Left cardiac atrium (tissue), 4 donors: ENCODE measurements at regions not wholly inside any gene's neighbourhood (a gene's known extent, or its start where the extent isn't known, plus 50 kb on each side); places are given as distances from the start of the nearest gene placed in this dataset.
"Not testable (repeated sequence)": the region's sequence is repeated elsewhere in the genome, so short reads cannot be mapped to it uniquely, and the experiment has no call there.

Experiments used
- ATAC-seq, 2 donors: fragments of 200-7000 bp; cut with Tn5 transposase; one replicate each; pipeline ENCODE4 v1.9.1; 2020; ENCODE audit warnings: mild to moderate bottlenecking in 2 of 2, moderate library complexity in 2 of 2
- DNase-seq: peaks from one replicate; pipeline ENCODE4 v3.0.0-alpha.2; 2020
- intact Hi-C, 2 donors: fragments of 100-400 bp; cut with DNase I; formaldehyde crosslinking; loops; one replicate each; pipeline versions ENCODE4 v1.14.1 to v1.15.1; 2022 to 2023
- donor health status: DM: no; HTN: yes; CAD: no.
- donor health status: DM: no; HTN: yes; CAD: no; lungs with severe emphysema.
- donor health status: DM: yes; HTN: yes; CAD: no.
- donor health status: Dilated cardiomyopathy.

GRCh38 chr1:169025412-169025811 is 81.1 kb upstream of the ATP1B1 start:
- ATAC-seq (no peak), DNase-seq (no peak)
- intact Hi-C loops: no loop called here

GRCh38 chr1:169027607-169028320 is 78.7 kb upstream of the ATP1B1 start:
- no peak for DNase-seq
- intact Hi-C loops: no loop called here
- no peak for ATAC-seq

GRCh38 chr1:169031566-169032224 is 74.8 kb upstream of the ATP1B1 start:
- DNase-seq (no peak), ATAC-seq (no peak)
- intact Hi-C loops: no loop called here

- ATAC-seq: no peak
- intact Hi-C loops: no loop called here
- no peak for DNase-seq
Measured at GRCh38 chr1:169041366-169041765, 65.1 kb upstream of the ATP1B1 start.

GRCh38 chr1:169042377-169042776 is 64.1 kb upstream of the ATP1B1 start:
- ATAC-seq: peak in 1 of 2 donors; percentile 69
- intact Hi-C loops: no loop called here

GRCh38 chr1:169043823-169044222 is 62.7 kb upstream of the ATP1B1 start:
- ATAC-seq (no peak), DNase-seq (no peak)
- intact Hi-C loops: no loop called here

More at GRCh38 chr1:169042377-169042776, 64.1 kb upstream of the ATP1B1 start:
- no peak for DNase-seq

- intact Hi-C loops: no loop called here
- DNase-seq (no peak), ATAC-seq (peak; percentile 67 to 83)
Measured at GRCh38 chr1:169044296-169044695, 62.2 kb upstream of the ATP1B1 start.

- intact Hi-C loops: no loop called here
- DNase-seq: no peak
- peak in 1 of 2 donors; percentile 14 for ATAC-seq
Measured at GRCh38 chr1:169044971-169045370, 61.5 kb upstream of the ATP1B1 start.

GRCh38 chr1:169046671-169047070 is 59.8 kb upstream of the ATP1B1 start:
- intact Hi-C loops: no loop called here
- ATAC-seq (no peak), DNase-seq (no peak)

- DNase-seq (no peak), ATAC-seq (no peak)
- intact Hi-C loops: no loop called here
Measured at GRCh38 chr1:169047074-169047473, 59.4 kb upstream of the ATP1B1 start.

GRCh38 chr1:169048043-169048442 is 58.4 kb upstream of the ATP1B1 start:
- ATAC-seq (no peak), DNase-seq (no peak)
- intact Hi-C loops: no loop called here

GRCh38 chr1:169049258-169049938 is 57.1 kb upstream of the ATP1B1 start:
- intact Hi-C loops: no loop called here

GRCh38 chr1:169051171-169051570 is 55.3 kb upstream of the ATP1B1 start:
- ATAC-seq: no peak
- intact Hi-C loops: no loop called here

More at GRCh38 chr1:169049258-169049938, 57.1 kb upstream of the ATP1B1 start:
- ATAC-seq (no peak), DNase-seq (no peak)

GRCh38 chr1:169052171-169052570 is 54.3 kb upstream of the ATP1B1 start:
- DNase-seq, intact Hi-C loops, ATAC-seq: not testable (repeated sequence)

More at GRCh38 chr1:169051171-169051570, 55.3 kb upstream of the ATP1B1 start:
- no peak for DNase-seq

GRCh38 chr1:169052727-169053126 is 53.8 kb upstream of the ATP1B1 start:
- DNase-seq (no peak), ATAC-seq (peak in 1 of 2 donors; percentile 44)
- intact Hi-C loops: no loop called here

- intact Hi-C loops: no loop called here
- no peak for ATAC-seq
- DNase-seq: no peak
Measured at GRCh38 chr1:169053196-169053595, 53.3 kb upstream of the ATP1B1 start.
